ENCODE measurements at regions not wholly inside any gene's neighbourhood (a gene's known extent, or its start where the extent isn't known, plus 50 kb on each side); places are given as distances from the start of the nearest gene placed in this dataset.

DNA sequence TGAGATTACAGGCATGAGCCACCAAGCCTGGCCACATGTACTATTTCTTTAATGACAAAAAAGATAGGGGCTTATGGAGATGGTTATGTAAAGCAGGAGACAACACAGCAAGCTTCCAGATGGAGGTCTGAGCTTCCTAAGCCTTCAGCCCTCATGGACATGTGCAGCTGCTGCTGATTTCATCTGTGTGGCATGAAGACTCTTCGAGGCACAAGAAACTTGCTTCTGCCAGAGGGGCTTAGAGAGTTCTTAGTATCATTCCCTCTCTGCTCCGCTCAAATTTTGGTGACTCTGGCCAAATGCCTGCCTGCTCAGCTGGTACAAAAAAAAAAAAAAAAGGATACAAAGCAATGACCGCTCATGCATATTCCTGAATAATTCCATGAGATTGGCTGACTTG lies 552.5 kb downstream of the TYW1 start:
- Histone ChIP-seq H3K9me3 (ENCODE audit: control insufficient read depth in 2 of 3, insufficient read depth in 1 of 3, low read length in 3 of 3) (no peaks in the 10 kb centered on the region), H3K4me3 (ENCODE audit: low read length in 3 of 3) (no peak overlapping the region), H3K36me3 (ENCODE audit: control insufficient read depth in 2 of 3, insufficient read depth in 3 of 3, low read length in 3 of 3) (no peaks in the 10 kb centered on the region), H3K27ac (ENCODE audit: low read depth in 2 of 2, low read length in 2 of 2) (no peak overlapping the region), H3K27me3 (ENCODE audit: control insufficient read depth, insufficient read depth, low read length) (no peaks in the 10 kb centered on the region), H3K9ac (ENCODE audit: low read length in 3 of 3) (no peak overlapping the region), H3K4me1 (ENCODE audit: control insufficient read depth in 2 of 3, insufficient read depth in 2 of 3, low read depth in 1 of 3, low read length in 3 of 3) (no peaks in the 10 kb centered on the region)
- TF ChIP-seq, protein P1, sequence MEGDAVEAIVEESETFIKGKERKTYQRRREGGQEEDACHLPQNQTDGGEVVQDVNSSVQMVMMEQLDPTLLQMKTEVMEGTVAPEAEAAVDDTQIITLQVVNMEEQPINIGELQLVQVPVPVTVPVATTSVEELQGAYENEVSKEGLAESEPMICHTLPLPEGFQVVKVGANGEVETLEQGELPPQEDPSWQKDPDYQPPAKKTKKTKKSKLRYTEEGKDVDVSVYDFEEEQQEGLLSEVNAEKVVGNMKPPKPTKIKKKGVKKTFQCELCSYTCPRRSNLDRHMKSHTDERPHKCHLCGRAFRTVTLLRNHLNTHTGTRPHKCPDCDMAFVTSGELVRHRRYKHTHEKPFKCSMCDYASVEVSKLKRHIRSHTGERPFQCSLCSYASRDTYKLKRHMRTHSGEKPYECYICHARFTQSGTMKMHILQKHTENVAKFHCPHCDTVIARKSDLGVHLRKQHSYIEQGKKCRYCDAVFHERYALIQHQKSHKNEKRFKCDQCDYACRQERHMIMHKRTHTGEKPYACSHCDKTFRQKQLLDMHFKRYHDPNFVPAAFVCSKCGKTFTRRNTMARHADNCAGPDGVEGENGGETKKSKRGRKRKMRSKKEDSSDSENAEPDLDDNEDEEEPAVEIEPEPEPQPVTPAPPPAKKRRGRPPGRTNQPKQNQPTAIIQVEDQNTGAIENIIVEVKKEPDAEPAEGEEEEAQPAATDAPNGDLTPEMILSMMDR (IDR thresholded peaks at IDR 0.05; ENCODE audit: borderline replicate concordance, extremely low read depth, insufficient read depth), result no peak
- FAIRE-seq (no peak), DNase-seq (no peak)
- intact Hi-C loops (cut with DNase I), result no loop called here

GRCh38 chr7:67550801-67551436 lies 554.3 kb downstream of the TYW1 start:
- Histone ChIP-seq H3K4me3 (ENCODE audit: low read length in 3 of 3) (no peak overlapping the region), H3K36me3 (ENCODE audit: control insufficient read depth in 2 of 3, insufficient read depth in 3 of 3, low read length in 3 of 3) (no peaks in the 10 kb centered on the region), H3K4me1 (ENCODE audit: control insufficient read depth in 2 of 3, insufficient read depth in 2 of 3, low read depth in 1 of 3, low read length in 3 of 3) (no peaks in the 10 kb centered on the region), H3K27me3 (ENCODE audit: control insufficient read depth, insufficient read depth, low read length) (no peaks in the 10 kb centered on the region), H3K9ac (ENCODE audit: low read length in 3 of 3) (no peak overlapping the region), H3K9me3 (ENCODE audit: control insufficient read depth in 2 of 3, insufficient read depth in 1 of 3, low read length in 3 of 3) (no peaks in the 10 kb centered on the region), H3K27ac (ENCODE audit: low read depth in 2 of 2, low read length in 2 of 2) (no peak overlapping the region)
- no peak for DNase-seq
- TF ChIP-seq, protein P1 (IDR thresholded peaks at IDR 0.05; ENCODE audit: borderline replicate concordance, extremely low read depth, insufficient read depth), result no peak
- intact Hi-C loops (cut with DNase I), result no loop called here
- FAIRE-seq, result no peak

- no peak overlapping the region for H3K4me3 ChIP-seq (ENCODE audit: low read length in 3 of 3)
Observed at GRCh38 chr7:67552738-67553137, 556.1 kb downstream of the TYW1 start.

More at GRCh38 chr7:67552738-67553137, 556.1 kb downstream of the TYW1 start:
- DNase-seq, result no peak
- Histone ChIP-seq H3K9me3 (ENCODE audit: control insufficient read depth in 2 of 3, insufficient read depth in 1 of 3, low read length in 3 of 3) (no peaks in the 10 kb centered on the region), H3K27me3 (ENCODE audit: control insufficient read depth, insufficient read depth, low read length) (no peaks in the 10 kb centered on the region), H3K9ac (ENCODE audit: low read length in 3 of 3) (no peak overlapping the region), H3K27ac (ENCODE audit: low read depth in 2 of 2, low read length in 2 of 2) (no peak overlapping the region), H3K36me3 (ENCODE audit: control insufficient read depth in 2 of 3, insufficient read depth in 3 of 3, low read length in 3 of 3) (no peaks in the 10 kb centered on the region), H3K4me1 (ENCODE audit: control insufficient read depth in 2 of 3, insufficient read depth in 2 of 3, low read depth in 1 of 3, low read length in 3 of 3) (no peaks in the 10 kb centered on the region)
- TF ChIP-seq, protein P1 (IDR thresholded peaks at IDR 0.05; ENCODE audit: borderline replicate concordance, extremely low read depth, insufficient read depth), result no peak
- no peak for FAIRE-seq
- intact Hi-C loops (cut with DNase I), result no loop called here

All from kidney (tissue), 13 donors.